GM18498 (cell line): ENCODE measurements at regions not wholly inside any gene's neighbourhood (a gene's known extent, or its start where the extent isn't known, plus 50 kb on each side); places are given as distances from the start of the nearest gene placed in this dataset.
"Not testable (repeated sequence)": the region's sequence is repeated elsewhere in the genome, so short reads cannot be mapped to it uniquely, and the experiment has no call there.

Source experiments
- ATAC-seq: cut with Tn5 transposase; IDR thresholded peaks from one replicate; pipeline ENCODE4 v1.9.1; 2021; ENCODE audit warnings: mild to moderate bottlenecking, moderate library complexity; ENCODE audit not compliant: unreplicated experiment

GRCh38 chr1:245062741-245063305 is 92.0 kb upstream of the KIF26B start:
- ATAC-seq = no peak

- ATAC-seq = not testable (repeated sequence)
These were observed 93.0 kb upstream of the KIF26B start for GRCh38 chr1:245061808-245062207.

GRCh38 chr1:245060684-245061374 is 94.0 kb upstream of the KIF26B start:
- no peak for ATAC-seq

DNA sequence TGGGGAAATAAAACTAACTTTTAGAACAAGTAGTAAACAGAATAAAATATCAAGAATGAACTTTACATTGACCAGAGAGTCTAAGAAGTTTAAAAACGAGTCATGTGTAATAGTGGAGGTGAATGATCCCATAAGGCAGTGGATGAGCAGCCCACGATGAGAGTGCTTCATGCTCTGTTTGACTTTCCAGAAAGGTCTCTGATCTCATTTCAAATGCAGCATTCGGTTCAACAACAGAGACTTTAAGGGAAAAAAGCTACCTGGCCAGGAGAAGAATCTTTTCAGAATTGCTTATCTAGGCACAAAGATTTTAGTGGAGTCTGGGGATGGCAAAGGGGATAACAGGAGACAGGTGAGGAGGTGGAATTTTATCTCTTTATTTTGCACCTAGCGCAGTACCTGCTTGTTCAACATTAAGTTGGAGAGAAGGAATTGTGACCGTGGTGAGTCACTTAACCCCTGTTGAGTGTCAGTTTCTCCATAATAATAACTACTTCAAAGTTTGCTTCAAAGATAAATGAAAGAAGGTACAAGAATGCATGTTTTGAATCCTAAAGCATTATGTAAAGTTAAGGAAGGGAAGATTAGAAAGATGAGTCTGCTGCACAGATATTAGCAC is 94.9 kb upstream of the KIF26B start:
- no peak for ATAC-seq

GRCh38 chr1:245058882-245059281 is 95.9 kb upstream of the KIF26B start:
- ATAC-seq = no peak

DNA sequence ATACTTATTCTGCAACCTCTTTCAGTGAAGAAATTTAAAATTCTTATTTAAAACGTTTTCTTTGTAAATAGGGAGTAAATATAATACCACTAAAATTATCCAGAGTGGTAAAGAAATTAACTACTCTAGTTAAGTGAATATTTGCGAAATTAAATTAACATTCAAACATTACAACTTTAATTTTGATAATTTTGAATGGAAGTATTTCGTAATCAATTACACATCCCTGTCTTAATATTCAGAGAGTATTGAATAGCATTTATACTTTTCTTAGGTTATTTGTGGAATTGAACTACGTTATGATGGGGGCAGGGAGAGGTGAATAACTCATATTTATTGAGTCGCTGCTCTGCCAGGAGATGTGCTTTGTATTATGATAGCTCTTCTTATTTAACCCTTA is 96.3 kb upstream of the KIF26B start:
- no peak for ATAC-seq

GRCh38 chr1:245056913-245057312 is 97.9 kb upstream of the KIF26B start:
- no peak for ATAC-seq

DNA sequence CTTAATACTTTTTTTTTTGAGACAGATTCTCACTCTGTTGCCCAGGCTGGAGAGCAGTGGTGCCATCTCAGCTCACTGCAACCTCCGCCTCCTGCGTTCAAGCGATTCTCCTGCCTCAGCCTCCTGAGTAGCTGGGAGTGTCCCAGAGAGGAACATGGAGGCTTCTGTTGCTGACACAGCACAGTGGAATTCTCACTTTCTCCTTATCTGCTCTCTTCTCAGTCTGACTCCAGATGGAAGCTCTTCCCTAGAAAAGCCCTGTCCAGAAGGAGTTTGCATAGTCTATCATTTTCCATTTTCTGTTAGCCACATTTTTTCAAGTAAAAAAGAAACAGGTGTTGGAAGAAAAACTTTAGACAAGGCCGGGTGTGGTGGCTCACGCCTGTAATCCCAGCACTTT is 98.5 kb upstream of the KIF26B start:
- ATAC-seq = not testable (repeated sequence)

DNA sequence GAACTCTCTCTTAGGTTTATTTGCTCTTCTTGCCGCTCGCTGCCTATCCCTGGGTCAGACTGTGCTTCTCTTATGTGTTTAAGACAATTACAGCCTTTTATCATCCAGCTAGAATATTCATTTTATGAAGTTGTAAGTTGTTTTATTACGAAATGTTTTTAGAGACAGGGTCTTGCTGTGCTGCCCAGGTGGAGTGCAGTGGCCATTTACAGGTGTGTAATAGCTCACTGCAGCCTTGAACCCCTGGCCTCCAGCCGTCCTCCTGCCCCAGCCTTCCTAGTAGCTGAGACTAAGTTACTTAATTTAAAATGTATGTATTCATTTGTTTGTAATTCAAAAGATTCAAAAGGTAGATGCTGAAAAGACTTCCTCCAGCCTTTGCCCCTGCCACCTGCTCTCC is 99.0 kb upstream of the KIF26B start:
- no peak for ATAC-seq

DNA sequence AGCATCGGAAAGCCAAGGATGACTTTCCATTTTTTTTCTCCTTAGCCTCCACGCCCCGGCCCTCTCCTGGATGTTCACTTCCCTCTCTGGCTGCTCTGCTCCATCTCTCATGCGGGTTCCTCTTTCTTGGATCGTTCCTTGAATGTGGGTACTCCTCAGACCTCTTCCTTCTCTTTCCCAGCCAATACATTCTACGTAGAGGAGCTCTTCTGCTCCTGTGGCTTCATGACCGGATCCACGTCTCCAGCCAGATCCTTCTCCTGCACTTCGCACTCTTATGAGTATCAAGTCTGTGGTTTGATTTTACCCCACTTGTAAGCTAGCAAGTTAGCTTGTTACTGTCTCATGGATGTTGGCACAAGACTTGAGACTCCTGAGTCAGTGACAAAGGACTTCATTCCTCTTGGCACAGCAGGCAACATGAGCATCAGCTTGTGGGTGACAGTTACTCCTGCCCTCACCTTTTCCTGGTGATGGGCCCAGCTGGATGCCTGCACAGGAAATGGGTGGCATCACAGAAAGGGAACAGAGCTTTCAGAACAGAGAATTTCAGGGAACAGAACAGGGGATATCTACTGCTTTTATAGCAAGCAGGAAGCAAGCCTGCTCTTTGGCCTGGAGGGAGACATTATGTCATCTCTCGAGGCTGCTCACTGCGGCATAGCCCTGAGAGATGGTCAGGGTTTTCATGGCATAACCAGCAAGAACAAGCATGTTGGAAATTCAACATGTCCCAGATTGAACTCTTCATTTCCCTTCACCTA is 100.1 kb upstream of the KIF26B start:
- ATAC-seq = no peak

GRCh38 chr1:245054105-245054504 is 100.7 kb upstream of the KIF26B start:
- ATAC-seq = no peak

- no peak for ATAC-seq
These were observed 102.5 kb upstream of the KIF26B start for GRCh38 chr1:245052258-245052657.

DNA sequence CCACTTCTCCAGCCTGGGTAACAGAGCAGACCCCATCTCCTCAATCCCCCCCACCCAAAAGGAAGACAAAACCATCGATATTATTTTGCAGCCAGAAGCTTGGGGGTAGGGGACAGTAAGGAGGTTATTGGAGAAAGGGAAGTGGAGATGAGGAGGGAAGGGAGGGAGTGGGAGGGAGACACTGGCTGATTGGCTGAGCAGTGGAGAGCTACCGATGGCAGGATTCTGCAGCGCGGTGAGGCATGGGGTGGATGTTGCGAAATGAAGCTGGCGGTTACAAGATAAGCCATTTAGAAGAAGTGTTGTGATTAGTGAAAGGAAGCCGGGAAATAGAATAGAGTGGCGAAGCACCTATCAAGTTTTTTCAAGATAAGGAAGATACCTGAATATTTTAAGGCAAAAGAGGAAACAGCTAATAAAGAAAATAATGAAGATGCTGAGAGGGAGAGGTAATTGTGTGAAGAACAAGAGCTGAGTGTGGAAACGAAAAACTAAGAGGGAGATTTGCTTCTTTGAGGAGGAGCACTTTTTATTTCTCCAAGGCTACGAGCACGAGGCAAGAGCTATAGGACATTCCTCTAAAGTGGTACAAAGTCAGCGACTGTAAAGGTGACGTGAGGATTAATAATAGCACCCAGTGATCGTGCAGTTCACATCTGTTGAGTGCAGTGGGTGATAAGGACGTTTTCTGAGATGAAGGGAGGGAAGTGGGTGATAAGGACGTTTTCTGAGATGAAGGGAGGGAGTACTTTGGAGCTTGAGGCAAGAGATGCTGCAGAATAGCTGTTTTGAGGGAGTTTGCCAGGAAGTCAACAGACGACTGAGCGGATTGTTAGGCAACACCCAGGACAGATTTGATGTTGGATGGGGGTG is 103.2 kb upstream of the KIF26B start:
- no peak for ATAC-seq

DNA sequence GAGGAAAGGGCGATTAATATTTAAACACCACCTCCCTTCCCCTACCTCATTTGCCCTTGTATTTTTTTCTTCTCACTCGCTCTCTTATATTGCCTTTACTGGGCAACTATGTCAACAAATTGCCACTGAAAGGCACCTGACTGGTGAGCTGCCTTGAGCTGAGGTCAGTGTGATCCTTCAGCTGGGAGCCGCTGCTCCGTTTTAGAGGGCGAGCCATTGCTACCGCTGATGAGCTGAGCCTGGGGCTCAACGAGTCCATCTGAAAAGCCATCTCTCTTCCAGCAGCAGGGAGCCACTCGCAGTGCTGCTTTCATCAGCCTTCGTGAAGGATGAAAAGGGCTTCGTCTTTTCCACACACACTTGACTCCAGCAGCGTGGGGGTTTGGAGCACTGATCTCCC is 108.0 kb upstream of the KIF26B start:
- ATAC-seq = no peak

GRCh38 chr1:245046315-245046714 is 108.5 kb upstream of the KIF26B start:
- ATAC-seq = no peak

GRCh38 chr1:245045087-245045881 is 109.5 kb upstream of the KIF26B start:
- ATAC-seq = no peak

DNA sequence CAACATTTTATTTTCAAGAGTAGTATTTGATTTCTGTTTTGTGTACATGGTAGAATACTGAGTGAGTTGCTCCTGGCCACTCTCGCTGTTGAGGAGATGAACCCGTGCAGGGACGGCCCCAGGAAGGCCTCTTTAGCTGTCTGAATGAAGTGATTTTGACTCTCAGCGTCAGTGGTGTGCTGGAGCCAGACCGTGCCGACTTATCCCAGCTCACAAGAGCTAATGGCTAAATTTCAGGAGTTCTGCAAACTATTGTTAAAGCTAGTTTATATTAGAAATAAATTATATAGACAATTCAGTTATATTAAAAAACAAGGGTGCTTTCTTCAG is 111.2 kb upstream of the KIF26B start:
- ATAC-seq = no peak

GRCh38 chr1:245041058-245041698 is 113.6 kb upstream of the KIF26B start:
- no peak for ATAC-seq

GRCh38 chr1:245039196-245039595 is 115.6 kb upstream of the KIF26B start:
- no peak for ATAC-seq

DNA sequence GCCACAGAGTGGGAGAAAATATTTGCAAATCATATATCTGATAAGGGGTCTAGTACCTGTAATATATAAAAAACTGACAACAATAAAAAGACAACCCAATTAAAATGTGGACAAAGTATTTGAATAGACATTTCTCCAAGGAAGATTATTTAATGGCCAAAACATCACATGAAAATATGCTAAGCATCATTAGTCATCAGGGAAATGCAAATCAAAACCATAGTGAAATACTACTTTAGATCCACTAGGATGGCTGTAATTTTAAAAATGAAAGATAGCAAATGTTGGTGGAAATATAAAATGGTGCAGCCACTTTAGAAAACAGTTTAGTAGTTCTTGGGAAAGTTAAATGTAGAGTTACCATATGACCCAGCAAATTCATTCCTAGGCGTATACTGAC is 118.7 kb upstream of the KIF26B start:
- no peak for ATAC-seq
